ENCODE measurements at regions not wholly inside any gene's neighbourhood (a gene's known extent, or its start where the extent isn't known, plus 50 kb on each side); places are given as distances from the start of the nearest gene placed in this dataset.

- TF ChIP-seq SNAI2 (CRISPR knock-in tag; IDR thresholded peaks at IDR 0.05) (no peak), ARNTL (CRISPR knock-in tag; IDR thresholded peaks at IDR 0.05; ENCODE audit: borderline replicate concordance, low read depth) (no peak), ZFP30 (CRISPR knock-in tag; IDR thresholded peaks at IDR 0.05) (no peak), OSR1 (CRISPR knock-in tag; IDR thresholded peaks at IDR 0.05) (no peak), ZFP3 (CRISPR knock-in tag; IDR thresholded peaks at IDR 0.05) (no peak), TOX (CRISPR knock-in tag; IDR thresholded peaks at IDR 0.05; ENCODE audit: borderline replicate concordance) (no peak), TSHZ2 (CRISPR knock-in tag; IDR thresholded peaks at IDR 0.05) (no peak), RARB (CRISPR knock-in tag; IDR thresholded peaks at IDR 0.05) (no peak), GLIS3 (CRISPR knock-in tag; IDR thresholded peaks at IDR 0.05) (no peak), CREB5 (CRISPR knock-in tag; IDR thresholded peaks at IDR 0.05; ENCODE audit: low read depth) (no peak), ZC3H10 (CRISPR knock-in tag; IDR thresholded peaks at IDR 0.05) (no peak), ESRRG (CRISPR knock-in tag; IDR thresholded peaks at IDR 0.05) (no peak), POU6F1 (CRISPR knock-in tag; IDR thresholded peaks at IDR 0.05; ENCODE audit: borderline replicate concordance, low read depth) (no peak), PATZ1 (CRISPR knock-in tag; IDR thresholded peaks at IDR 0.05; ENCODE audit: borderline replicate concordance) (no peak), ISL1 (CRISPR knock-in tag; IDR thresholded peaks at IDR 0.05) (no peak), CSDC2 (CRISPR knock-in tag; IDR thresholded peaks at IDR 0.05) (no peak), CSRNP3 (CRISPR knock-in tag; IDR thresholded peaks at IDR 0.05) (no peak)
- no peak for ATAC-seq
Measured at GRCh38 chr15:98438326-98438725, 210.0 kb upstream of the IGF1R start.

- ATAC-seq, result no peak
- TF ChIP-seq PATZ1 (CRISPR knock-in tag; IDR thresholded peaks at IDR 0.05; ENCODE audit: borderline replicate concordance), result no peak
Measured at GRCh38 chr15:98438907-98439306, 209.4 kb upstream of the IGF1R start.

GRCh38 chr15:98439523-98439942 lies 208.8 kb upstream of the IGF1R start:
- no peak for ATAC-seq
- no peak for TF ChIP-seq ESRRG (CRISPR knock-in tag; IDR thresholded peaks at IDR 0.05)
- TF ChIP-seq OSR1 (CRISPR knock-in tag; IDR thresholded peaks at IDR 0.05), result no peak
- no peak for TF ChIP-seq TSHZ2 (CRISPR knock-in tag; IDR thresholded peaks at IDR 0.05)
- no peak for TF ChIP-seq ZNF8 (CRISPR knock-in tag; IDR thresholded peaks at IDR 0.05)
- TF ChIP-seq TCF4 (CRISPR knock-in tag; IDR thresholded peaks at IDR 0.05; ENCODE audit: borderline replicate concordance), result no peak
- no peak for TF ChIP-seq PATZ1 (CRISPR knock-in tag; IDR thresholded peaks at IDR 0.05; ENCODE audit: borderline replicate concordance)
